ENCODE measurements at regions not wholly inside any gene's neighbourhood (a gene's known extent, or its start where the extent isn't known, plus 50 kb on each side); places are given as distances from the start of the nearest gene placed in this dataset.

GRCh38 chr14:22180045-22180444 is 409.0 kb downstream of the DAD1 start (continued):
- no peak for TF ChIP-seq NANOG (IDR thresholded peaks at IDR 0.05; ENCODE audit: insufficient read depth, low read depth, low read length, poor library complexity, severe bottlenecking)
- peak in 1 of 2 experiments; percentile 27; a peak in 1 of 4 replicates for TF ChIP-seq RAD21 (IDR thresholded peaks at IDR 0.05 in 1 of 2, conservative IDR thresholded peaks at IDR 0.05 in 1 of 2; ENCODE audit: low read depth in 2 of 2, low read length in 2 of 2)
- TF ChIP-seq POU5F1 (IDR thresholded peaks at IDR 0.05; ENCODE audit: low read depth, low read length): no peak
- no peak for TF ChIP-seq CREB1 (IDR thresholded peaks at IDR 0.05)
- TF ChIP-seq BCL11A (IDR thresholded peaks at IDR 0.05; ENCODE audit: low read depth in 2 of 2, low read length in 2 of 2): no peak
